ENCODE measurements at regions not wholly inside any gene's neighbourhood (a gene's known extent, or its start where the extent isn't known, plus 50 kb on each side); places are given as distances from the start of the nearest gene placed in this dataset.

DNA sequence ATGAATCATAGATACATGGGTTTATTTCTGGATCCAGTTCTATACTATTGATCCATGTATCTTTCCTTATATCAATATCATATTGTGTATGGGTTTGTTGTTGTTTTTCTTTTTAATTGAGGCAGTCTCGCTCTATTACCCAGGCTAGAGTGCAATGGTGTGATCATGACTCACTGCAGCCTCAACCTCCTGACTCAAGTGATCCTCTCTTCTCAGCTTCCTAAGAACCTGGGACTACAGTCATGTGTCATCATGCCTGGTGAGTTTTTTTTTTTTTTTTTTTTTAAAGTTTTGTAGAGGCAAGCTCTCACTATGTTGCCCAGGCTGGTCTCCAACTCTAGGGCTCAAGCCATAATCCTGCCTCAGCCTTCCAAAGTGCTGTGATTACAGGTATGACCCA, 1589.4 kb upstream of the TENM4 start:
- FAIRE-seq (no peak), DNase-seq (ENCODE audit: low read depth) (peak; percentile 95)
- Histone ChIP-seq H3K27me3 (ENCODE audit: control insufficient read depth, insufficient read depth, low read length) (no peaks in the 10 kb centered on the region), H3K4me3 (ENCODE audit: low read depth, low read length) (no peak overlapping the region), H3K36me3 (ENCODE audit: control insufficient read depth, insufficient read depth, low read length) (no peaks in the 10 kb centered on the region)
- TF ChIP-seq, protein P1, sequence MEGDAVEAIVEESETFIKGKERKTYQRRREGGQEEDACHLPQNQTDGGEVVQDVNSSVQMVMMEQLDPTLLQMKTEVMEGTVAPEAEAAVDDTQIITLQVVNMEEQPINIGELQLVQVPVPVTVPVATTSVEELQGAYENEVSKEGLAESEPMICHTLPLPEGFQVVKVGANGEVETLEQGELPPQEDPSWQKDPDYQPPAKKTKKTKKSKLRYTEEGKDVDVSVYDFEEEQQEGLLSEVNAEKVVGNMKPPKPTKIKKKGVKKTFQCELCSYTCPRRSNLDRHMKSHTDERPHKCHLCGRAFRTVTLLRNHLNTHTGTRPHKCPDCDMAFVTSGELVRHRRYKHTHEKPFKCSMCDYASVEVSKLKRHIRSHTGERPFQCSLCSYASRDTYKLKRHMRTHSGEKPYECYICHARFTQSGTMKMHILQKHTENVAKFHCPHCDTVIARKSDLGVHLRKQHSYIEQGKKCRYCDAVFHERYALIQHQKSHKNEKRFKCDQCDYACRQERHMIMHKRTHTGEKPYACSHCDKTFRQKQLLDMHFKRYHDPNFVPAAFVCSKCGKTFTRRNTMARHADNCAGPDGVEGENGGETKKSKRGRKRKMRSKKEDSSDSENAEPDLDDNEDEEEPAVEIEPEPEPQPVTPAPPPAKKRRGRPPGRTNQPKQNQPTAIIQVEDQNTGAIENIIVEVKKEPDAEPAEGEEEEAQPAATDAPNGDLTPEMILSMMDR (IDR thresholded peaks at IDR 0.05; ENCODE audit: insufficient read depth, low read length, severe bottlenecking) = no peak

DNA sequence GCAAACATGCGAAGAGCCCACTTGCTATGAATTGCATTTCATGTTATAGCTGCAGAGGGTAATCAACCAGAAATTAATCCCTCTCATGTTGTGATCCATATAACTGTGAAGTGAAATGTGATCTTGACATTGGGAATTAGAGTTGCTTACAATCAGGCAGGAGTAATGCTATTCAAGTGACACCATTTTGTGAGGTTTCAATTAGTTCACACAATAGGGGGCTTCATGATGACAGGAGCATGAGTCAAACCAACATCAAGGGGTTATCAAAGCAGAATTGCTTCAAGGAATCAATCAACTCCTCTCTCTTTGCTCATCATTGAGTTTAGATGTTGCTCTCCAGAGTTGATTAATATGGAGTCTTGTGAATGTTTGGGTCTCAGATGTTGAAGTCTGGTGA, 1585.2 kb upstream of the TENM4 start:
- no peak for DNase-seq (ENCODE audit: low read depth)
- FAIRE-seq = no peak
- no peaks in the 10 kb centered on the region for H3K36me3 ChIP-seq (ENCODE audit: control insufficient read depth, insufficient read depth, low read length)
- H3K27me3 ChIP-seq (ENCODE audit: control insufficient read depth, insufficient read depth, low read length) = no peaks in the 10 kb centered on the region
- TF ChIP-seq, protein P1 (IDR thresholded peaks at IDR 0.05; ENCODE audit: insufficient read depth, low read length, severe bottlenecking) = no peak
- H3K4me3 ChIP-seq (ENCODE audit: low read depth, low read length) = no peak overlapping the region

DNA sequence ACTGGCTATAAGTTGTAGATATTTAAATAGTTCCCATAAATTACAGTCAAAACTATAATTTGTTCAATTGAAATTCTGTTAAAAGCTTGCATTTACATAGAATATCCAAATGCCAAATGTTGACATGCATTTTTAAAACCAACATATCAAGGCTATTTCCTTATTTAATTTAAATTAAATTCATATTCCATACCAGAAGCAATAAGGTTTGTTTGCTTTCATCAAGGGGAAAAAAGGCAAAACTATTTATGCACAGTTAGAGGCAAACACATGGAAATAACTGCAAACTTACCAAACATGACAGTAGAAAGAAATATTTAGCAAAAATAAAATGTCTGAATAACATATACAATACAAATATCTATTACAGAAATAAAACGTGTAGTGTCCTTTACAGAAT, 1581.2 kb upstream of the TENM4 start:
- FAIRE-seq (no peak), DNase-seq (ENCODE audit: low read depth) (no peak)
- TF ChIP-seq, protein P1 (IDR thresholded peaks at IDR 0.05; ENCODE audit: insufficient read depth, low read length, severe bottlenecking) = no peak

DNA sequence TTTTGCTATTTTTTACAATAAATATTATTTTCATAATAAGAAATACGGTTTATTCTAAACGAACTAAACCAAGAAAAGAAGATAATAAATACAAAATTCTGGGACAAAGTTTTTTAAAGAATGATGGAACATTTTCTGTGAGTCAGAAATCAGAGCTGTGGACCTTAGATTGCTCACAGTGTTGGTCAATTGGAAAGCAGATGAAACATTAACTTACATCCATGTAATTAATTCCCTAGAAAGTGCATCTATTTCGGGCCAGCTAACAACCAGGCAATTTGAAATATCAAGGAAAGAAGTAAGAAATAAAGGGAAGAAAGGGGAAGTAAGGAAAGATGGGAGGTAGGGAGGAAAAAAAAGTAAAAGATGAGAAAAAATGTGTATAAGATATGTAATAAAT, 1569.8 kb upstream of the TENM4 start:
- Histone ChIP-seq H3K27me3 (ENCODE audit: control insufficient read depth, insufficient read depth, low read length) (no peaks in the 10 kb centered on the region), H3K4me3 (ENCODE audit: low read depth, low read length) (no peak overlapping the region), H3K36me3 (ENCODE audit: control insufficient read depth, insufficient read depth, low read length) (no peaks in the 10 kb centered on the region)
- TF ChIP-seq, protein P1 (IDR thresholded peaks at IDR 0.05; ENCODE audit: insufficient read depth, low read length, severe bottlenecking) = no peak
- FAIRE-seq (no peak), DNase-seq (ENCODE audit: low read depth) (no peak)

More for the DNA sequence above, 1581.2 kb upstream of the TENM4 start:
- Histone ChIP-seq H3K4me3 (ENCODE audit: low read depth, low read length) (no peak overlapping the region), H3K36me3 (ENCODE audit: control insufficient read depth, insufficient read depth, low read length) (no peaks in the 10 kb centered on the region), H3K27me3 (ENCODE audit: control insufficient read depth, insufficient read depth, low read length) (no peaks in the 10 kb centered on the region)

DNA sequence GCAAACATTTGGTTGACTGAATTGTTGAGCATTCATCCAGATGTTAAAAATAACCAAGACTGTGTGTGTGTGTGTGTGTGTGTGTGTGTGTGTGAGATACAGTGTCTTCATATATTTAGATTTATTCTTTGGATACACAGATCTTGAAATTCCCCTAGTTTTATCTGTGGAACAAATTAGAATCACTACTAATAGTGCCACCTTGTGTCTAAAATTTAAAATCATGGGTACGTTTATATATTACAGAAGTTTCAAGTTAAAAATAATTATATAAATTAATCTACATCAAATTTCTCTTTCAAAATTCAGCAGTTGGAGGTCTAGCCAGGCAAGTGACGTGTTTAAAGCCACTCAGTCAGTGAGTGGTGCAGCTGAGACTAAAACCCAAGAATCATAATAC, 1566.2 kb upstream of the TENM4 start:
- TF ChIP-seq, protein P1 (IDR thresholded peaks at IDR 0.05; ENCODE audit: insufficient read depth, low read length, severe bottlenecking) = no peak
- H3K36me3 ChIP-seq (ENCODE audit: control insufficient read depth, insufficient read depth, low read length) = no peaks in the 10 kb centered on the region
- DNase-seq (ENCODE audit: low read depth) (peak; percentile 56), FAIRE-seq (no peak)
- H3K27me3 ChIP-seq (ENCODE audit: control insufficient read depth, insufficient read depth, low read length) = no peaks in the 10 kb centered on the region
- H3K4me3 ChIP-seq (ENCODE audit: low read depth, low read length) = no peak overlapping the region

DNA sequence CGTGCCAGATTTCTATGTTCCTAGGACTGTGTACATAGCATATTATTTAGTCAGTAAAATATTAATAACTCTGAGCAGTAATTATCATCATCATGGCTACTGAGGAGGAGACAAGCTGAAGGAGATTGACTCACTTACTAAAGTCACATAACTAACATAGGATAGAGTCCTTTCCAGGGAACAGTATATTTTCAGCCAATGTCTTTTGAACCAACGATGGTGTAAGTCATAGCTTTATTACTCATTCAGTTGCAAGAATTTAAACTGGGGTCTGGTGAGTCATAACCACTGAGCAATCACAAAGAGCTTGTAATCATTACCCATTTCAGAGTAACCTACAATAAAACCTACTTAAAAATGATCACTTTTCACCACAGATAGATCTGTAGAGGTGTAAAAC, 1564.8 kb upstream of the TENM4 start:
- TF ChIP-seq, protein P1 (IDR thresholded peaks at IDR 0.05; ENCODE audit: insufficient read depth, low read length, severe bottlenecking) = no peak
- DNase-seq (ENCODE audit: low read depth) = peak; percentile 99
- Histone ChIP-seq H3K36me3 (ENCODE audit: control insufficient read depth, insufficient read depth, low read length) (no peaks in the 10 kb centered on the region), H3K27me3 (ENCODE audit: control insufficient read depth, insufficient read depth, low read length) (no peaks in the 10 kb centered on the region), H3K4me3 (ENCODE audit: low read depth, low read length) (no peak overlapping the region)
- FAIRE-seq = no peak
